ENCODE measurements at regions not wholly inside any gene's neighbourhood (a gene's known extent, or its start where the extent isn't known, plus 50 kb on each side); places are given as distances from the start of the nearest gene placed in this dataset.

DNA sequence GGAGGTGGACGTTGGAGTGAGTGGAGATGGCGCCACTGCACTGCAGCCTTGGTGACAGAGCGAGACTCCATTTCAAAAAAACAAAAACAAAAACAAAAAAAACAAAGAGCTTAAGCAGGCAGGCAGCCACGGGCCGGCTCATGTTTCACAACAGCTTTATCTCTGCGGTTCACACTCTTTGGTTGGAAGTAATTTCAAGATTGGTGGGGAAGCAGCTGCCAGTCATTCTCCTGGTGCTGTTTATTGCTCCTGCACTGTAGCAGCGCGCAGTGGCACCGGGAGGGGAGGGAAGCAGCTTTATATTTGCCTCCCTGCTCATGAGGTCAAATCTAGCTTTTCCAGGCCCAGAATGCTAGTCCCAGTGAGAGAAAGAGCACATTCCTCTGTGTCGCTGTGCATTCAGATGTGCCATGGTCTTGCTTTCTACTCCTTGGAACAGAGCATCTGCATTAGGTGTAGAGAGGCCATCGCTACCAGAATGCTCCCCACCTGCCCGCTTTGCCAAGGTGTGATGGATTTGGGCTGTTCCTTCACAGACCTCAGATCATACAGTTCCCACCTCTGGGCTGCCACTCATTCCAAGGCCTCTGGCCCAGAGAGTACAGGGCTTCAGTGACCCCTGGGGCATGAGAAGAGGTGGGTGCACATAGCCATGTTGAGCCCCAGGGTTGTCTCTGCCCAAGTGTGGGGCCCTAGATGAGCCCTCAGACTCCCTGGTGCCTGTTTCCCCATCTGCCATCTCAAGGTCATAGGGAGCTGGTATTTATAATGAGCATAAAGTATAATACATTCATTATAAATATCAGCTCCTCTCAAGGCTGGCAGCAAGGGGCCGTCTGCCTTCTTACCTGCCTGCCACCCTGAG is 270.4 kb downstream of the MED10 start:
- TF ChIP-seq, protein P1, sequence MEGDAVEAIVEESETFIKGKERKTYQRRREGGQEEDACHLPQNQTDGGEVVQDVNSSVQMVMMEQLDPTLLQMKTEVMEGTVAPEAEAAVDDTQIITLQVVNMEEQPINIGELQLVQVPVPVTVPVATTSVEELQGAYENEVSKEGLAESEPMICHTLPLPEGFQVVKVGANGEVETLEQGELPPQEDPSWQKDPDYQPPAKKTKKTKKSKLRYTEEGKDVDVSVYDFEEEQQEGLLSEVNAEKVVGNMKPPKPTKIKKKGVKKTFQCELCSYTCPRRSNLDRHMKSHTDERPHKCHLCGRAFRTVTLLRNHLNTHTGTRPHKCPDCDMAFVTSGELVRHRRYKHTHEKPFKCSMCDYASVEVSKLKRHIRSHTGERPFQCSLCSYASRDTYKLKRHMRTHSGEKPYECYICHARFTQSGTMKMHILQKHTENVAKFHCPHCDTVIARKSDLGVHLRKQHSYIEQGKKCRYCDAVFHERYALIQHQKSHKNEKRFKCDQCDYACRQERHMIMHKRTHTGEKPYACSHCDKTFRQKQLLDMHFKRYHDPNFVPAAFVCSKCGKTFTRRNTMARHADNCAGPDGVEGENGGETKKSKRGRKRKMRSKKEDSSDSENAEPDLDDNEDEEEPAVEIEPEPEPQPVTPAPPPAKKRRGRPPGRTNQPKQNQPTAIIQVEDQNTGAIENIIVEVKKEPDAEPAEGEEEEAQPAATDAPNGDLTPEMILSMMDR (IDR thresholded peaks at IDR 0.05), result no peak
- TF ChIP-seq EP300 (IDR thresholded peaks at IDR 0.05), result no peak
- TF ChIP-seq POLR2AphosphoS5 (IDR thresholded peaks at IDR 0.05), result no peak
- TF ChIP-seq POLR2A (IDR thresholded peaks at IDR 0.05), result no peak

Data from gastroesophageal sphincter (tissue), 3 donors.